ENCODE measurements at regions not wholly inside any gene's neighbourhood (a gene's known extent, or its start where the extent isn't known, plus 50 kb on each side); places are given as distances from the start of the nearest gene placed in this dataset.

- H3K9ac ChIP-seq (ENCODE audit: low read depth in 1 of 2, low read length in 2 of 2): no peak overlapping the region
- no peak overlapping the region for H3K27ac ChIP-seq (ENCODE audit: low read depth in 2 of 2, low read length in 2 of 2)
- H3K9me3 ChIP-seq (ENCODE audit: control insufficient read depth in 2 of 2, low read length in 2 of 2): peaks cover 0 to 2% of the 10 kb centered on the region in 2 donors
- H3K36me3 ChIP-seq (ENCODE audit: control insufficient read depth in 2 of 2, insufficient read depth in 2 of 2, low read length in 2 of 2): no peaks in the 10 kb centered on the region
- H3K27me3 ChIP-seq (ENCODE audit: control insufficient read depth in 2 of 2, insufficient read depth in 2 of 2, low read length in 2 of 2): no peaks in the 10 kb centered on the region
- no peaks in the 10 kb centered on the region for H3K4me1 ChIP-seq (ENCODE audit: control insufficient read depth in 2 of 2, insufficient read depth in 2 of 2, low read length in 2 of 2)
- H3K4me3 ChIP-seq (ENCODE audit: low read length in 2 of 2): no peak overlapping the region
These were observed 989.5 kb downstream of the MRPL39 start for GRCh38 chr21:24617819-24618218.

GRCh38 chr21:24594082-24594481, 1013.2 kb downstream of the MRPL39 start:
- Histone ChIP-seq H3K9ac (ENCODE audit: low read depth in 1 of 2, low read length in 2 of 2) (no peak overlapping the region), H3K27me3 (ENCODE audit: control insufficient read depth in 2 of 2, insufficient read depth in 2 of 2, low read length in 2 of 2) (no peaks in the 10 kb centered on the region), H3K36me3 (ENCODE audit: control insufficient read depth in 2 of 2, insufficient read depth in 2 of 2, low read length in 2 of 2) (no peaks in the 10 kb centered on the region), H3K4me3 (ENCODE audit: low read length in 2 of 2) (no peak overlapping the region), H3K9me3 (ENCODE audit: control insufficient read depth in 2 of 2, low read length in 2 of 2) (no peaks in the 10 kb centered on the region), H3K27ac (ENCODE audit: low read depth in 2 of 2, low read length in 2 of 2) (no peak overlapping the region), H3K4me1 (ENCODE audit: control insufficient read depth in 2 of 2, insufficient read depth in 2 of 2, low read length in 2 of 2) (no peaks in the 10 kb centered on the region)

- no peak overlapping the region for H3K4me3 ChIP-seq (ENCODE audit: low read length in 2 of 2)
- H3K9me3 ChIP-seq (ENCODE audit: control insufficient read depth in 2 of 2, low read length in 2 of 2): peaks cover 0 to 5% of the 10 kb centered on the region in 2 donors
- no peak overlapping the region for H3K9ac ChIP-seq (ENCODE audit: low read depth in 1 of 2, low read length in 2 of 2)
- H3K36me3 ChIP-seq (ENCODE audit: control insufficient read depth in 2 of 2, insufficient read depth in 2 of 2, low read length in 2 of 2): no peaks in the 10 kb centered on the region
- H3K27me3 ChIP-seq (ENCODE audit: control insufficient read depth in 2 of 2, insufficient read depth in 2 of 2, low read length in 2 of 2): no peaks in the 10 kb centered on the region
- no peak overlapping the region for H3K27ac ChIP-seq (ENCODE audit: low read depth in 2 of 2, low read length in 2 of 2)
- no peaks in the 10 kb centered on the region for H3K4me1 ChIP-seq (ENCODE audit: control insufficient read depth in 2 of 2, insufficient read depth in 2 of 2, low read length in 2 of 2)
These were observed 1017.0 kb downstream of the MRPL39 start for GRCh38 chr21:24590261-24590660.

GRCh38 chr21:24583473-24583872, 1023.8 kb downstream of the MRPL39 start:
- Histone ChIP-seq H3K9me3 (ENCODE audit: control insufficient read depth in 2 of 2, low read length in 2 of 2) (peaks cover 0 to 3% of the 10 kb centered on the region in 2 donors), H3K9ac (ENCODE audit: low read depth in 1 of 2, low read length in 2 of 2) (no peak overlapping the region), H3K36me3 (ENCODE audit: control insufficient read depth in 2 of 2, insufficient read depth in 2 of 2, low read length in 2 of 2) (no peaks in the 10 kb centered on the region), H3K27ac (ENCODE audit: low read depth in 2 of 2, low read length in 2 of 2) (no peak overlapping the region), H3K4me3 (ENCODE audit: low read length in 2 of 2) (no peak overlapping the region), H3K4me1 (ENCODE audit: control insufficient read depth in 2 of 2, insufficient read depth in 2 of 2, low read length in 2 of 2) (no peaks in the 10 kb centered on the region), H3K27me3 (ENCODE audit: control insufficient read depth in 2 of 2, insufficient read depth in 2 of 2, low read length in 2 of 2) (no peaks in the 10 kb centered on the region)

GRCh38 chr21:24577301-24577700, 1030.0 kb downstream of the MRPL39 start:
- Histone ChIP-seq H3K27me3 (ENCODE audit: control insufficient read depth in 2 of 2, insufficient read depth in 2 of 2, low read length in 2 of 2) (no peaks in the 10 kb centered on the region), H3K4me1 (ENCODE audit: control insufficient read depth in 2 of 2, insufficient read depth in 2 of 2, low read length in 2 of 2) (no peaks in the 10 kb centered on the region), H3K9me3 (ENCODE audit: control insufficient read depth in 2 of 2, low read length in 2 of 2) (peaks cover 2 to 5% of the 10 kb centered on the region in 2 donors), H3K4me3 (ENCODE audit: low read length in 2 of 2) (no peak overlapping the region), H3K27ac (ENCODE audit: low read depth in 2 of 2, low read length in 2 of 2) (no peak overlapping the region), H3K9ac (ENCODE audit: low read depth in 1 of 2, low read length in 2 of 2) (no peak overlapping the region), H3K36me3 (ENCODE audit: control insufficient read depth in 2 of 2, insufficient read depth in 2 of 2, low read length in 2 of 2) (no peaks in the 10 kb centered on the region)

- Histone ChIP-seq H3K27ac (ENCODE audit: low read depth in 2 of 2, low read length in 2 of 2) (no peak overlapping the region), H3K4me1 (ENCODE audit: control insufficient read depth in 2 of 2, insufficient read depth in 2 of 2, low read length in 2 of 2) (no peaks in the 10 kb centered on the region), H3K9me3 (ENCODE audit: control insufficient read depth in 2 of 2, low read length in 2 of 2) (peaks cover 0 to 3% of the 10 kb centered on the region in 2 donors), H3K36me3 (ENCODE audit: control insufficient read depth in 2 of 2, insufficient read depth in 2 of 2, low read length in 2 of 2) (no peaks in the 10 kb centered on the region), H3K27me3 (ENCODE audit: control insufficient read depth in 2 of 2, insufficient read depth in 2 of 2, low read length in 2 of 2) (no peaks in the 10 kb centered on the region), H3K9ac (ENCODE audit: low read depth in 1 of 2, low read length in 2 of 2) (no peak overlapping the region), H3K4me3 (ENCODE audit: low read length in 2 of 2) (no peak overlapping the region)
These were observed 1046.0 kb downstream of the MRPL39 start for GRCh38 chr21:24561291-24561690.

GRCh38 chr21:24552491-24552890, 1054.8 kb downstream of the MRPL39 start:
- H3K36me3 ChIP-seq (ENCODE audit: control insufficient read depth in 2 of 2, insufficient read depth in 2 of 2, low read length in 2 of 2): no peaks in the 10 kb centered on the region
- H3K9ac ChIP-seq (ENCODE audit: low read depth in 1 of 2, low read length in 2 of 2): no peak overlapping the region
- no peaks in the 10 kb centered on the region for H3K4me1 ChIP-seq (ENCODE audit: control insufficient read depth in 2 of 2, insufficient read depth in 2 of 2, low read length in 2 of 2)
- peaks cover 0 to 5% of the 10 kb centered on the region in 2 donors for H3K9me3 ChIP-seq (ENCODE audit: control insufficient read depth in 2 of 2, low read length in 2 of 2)
- H3K4me3 ChIP-seq (ENCODE audit: low read length in 2 of 2): no peak overlapping the region
- H3K27ac ChIP-seq (ENCODE audit: low read depth in 2 of 2, low read length in 2 of 2): no peak overlapping the region
- no peaks in the 10 kb centered on the region for H3K27me3 ChIP-seq (ENCODE audit: control insufficient read depth in 2 of 2, insufficient read depth in 2 of 2, low read length in 2 of 2)

- no peak overlapping the region for H3K27ac ChIP-seq (ENCODE audit: low read depth in 2 of 2, low read length in 2 of 2)
These were observed 1061.4 kb downstream of the MRPL39 start for GRCh38 chr21:24545807-24546361.

GRCh38 chr21:24514081-24514733, 1093.1 kb downstream of the MRPL39 start:
- H3K27me3 ChIP-seq (ENCODE audit: control insufficient read depth in 2 of 2, insufficient read depth in 2 of 2, low read length in 2 of 2): no peaks in the 10 kb centered on the region
- H3K9me3 ChIP-seq (ENCODE audit: control insufficient read depth in 2 of 2, low read length in 2 of 2): no peaks in the 10 kb centered on the region
- no peak overlapping the region for H3K4me3 ChIP-seq (ENCODE audit: low read length in 2 of 2)
- H3K9ac ChIP-seq (ENCODE audit: low read depth in 1 of 2, low read length in 2 of 2): no peak overlapping the region
- H3K4me1 ChIP-seq (ENCODE audit: control insufficient read depth in 2 of 2, insufficient read depth in 2 of 2, low read length in 2 of 2): no peaks in the 10 kb centered on the region
- no peaks in the 10 kb centered on the region for H3K36me3 ChIP-seq (ENCODE audit: control insufficient read depth in 2 of 2, insufficient read depth in 2 of 2, low read length in 2 of 2)
- no peak overlapping the region for H3K27ac ChIP-seq (ENCODE audit: low read depth in 2 of 2, low read length in 2 of 2)

More at GRCh38 chr21:24545807-24546361, 1061.4 kb downstream of the MRPL39 start:
- Histone ChIP-seq H3K9me3 (ENCODE audit: control insufficient read depth in 2 of 2, low read length in 2 of 2) (peaks cover 0 to 2% of the 10 kb centered on the region in 2 donors), H3K4me3 (ENCODE audit: low read length in 2 of 2) (no peak overlapping the region), H3K27me3 (ENCODE audit: control insufficient read depth in 2 of 2, insufficient read depth in 2 of 2, low read length in 2 of 2) (no peaks in the 10 kb centered on the region), H3K36me3 (ENCODE audit: control insufficient read depth in 2 of 2, insufficient read depth in 2 of 2, low read length in 2 of 2) (no peaks in the 10 kb centered on the region), H3K4me1 (ENCODE audit: control insufficient read depth in 2 of 2, insufficient read depth in 2 of 2, low read length in 2 of 2) (no peaks in the 10 kb centered on the region), H3K9ac (ENCODE audit: low read depth in 1 of 2, low read length in 2 of 2) (no peak overlapping the region)

GRCh38 chr21:24509131-24509530, 1098.2 kb downstream of the MRPL39 start:
- H3K36me3 ChIP-seq (ENCODE audit: control insufficient read depth in 2 of 2, insufficient read depth in 2 of 2, low read length in 2 of 2): no peaks in the 10 kb centered on the region

More at GRCh38 chr21:24509131-24509530, 1098.2 kb downstream of the MRPL39 start:
- no peak overlapping the region for H3K4me3 ChIP-seq (ENCODE audit: low read length in 2 of 2)
- no peak overlapping the region for H3K27ac ChIP-seq (ENCODE audit: low read depth in 2 of 2, low read length in 2 of 2)
- H3K9ac ChIP-seq (ENCODE audit: low read depth in 1 of 2, low read length in 2 of 2): no peak overlapping the region
- no peaks in the 10 kb centered on the region for H3K4me1 ChIP-seq (ENCODE audit: control insufficient read depth in 2 of 2, insufficient read depth in 2 of 2, low read length in 2 of 2)
- H3K27me3 ChIP-seq (ENCODE audit: control insufficient read depth in 2 of 2, insufficient read depth in 2 of 2, low read length in 2 of 2): no peaks in the 10 kb centered on the region
- H3K9me3 ChIP-seq (ENCODE audit: control insufficient read depth in 2 of 2, low read length in 2 of 2): no peaks in the 10 kb centered on the region
